ENCODE measurements at regions not wholly inside any gene's neighbourhood (a gene's known extent, or its start where the extent isn't known, plus 50 kb on each side); places are given as distances from the start of the nearest gene placed in this dataset.

DNA sequence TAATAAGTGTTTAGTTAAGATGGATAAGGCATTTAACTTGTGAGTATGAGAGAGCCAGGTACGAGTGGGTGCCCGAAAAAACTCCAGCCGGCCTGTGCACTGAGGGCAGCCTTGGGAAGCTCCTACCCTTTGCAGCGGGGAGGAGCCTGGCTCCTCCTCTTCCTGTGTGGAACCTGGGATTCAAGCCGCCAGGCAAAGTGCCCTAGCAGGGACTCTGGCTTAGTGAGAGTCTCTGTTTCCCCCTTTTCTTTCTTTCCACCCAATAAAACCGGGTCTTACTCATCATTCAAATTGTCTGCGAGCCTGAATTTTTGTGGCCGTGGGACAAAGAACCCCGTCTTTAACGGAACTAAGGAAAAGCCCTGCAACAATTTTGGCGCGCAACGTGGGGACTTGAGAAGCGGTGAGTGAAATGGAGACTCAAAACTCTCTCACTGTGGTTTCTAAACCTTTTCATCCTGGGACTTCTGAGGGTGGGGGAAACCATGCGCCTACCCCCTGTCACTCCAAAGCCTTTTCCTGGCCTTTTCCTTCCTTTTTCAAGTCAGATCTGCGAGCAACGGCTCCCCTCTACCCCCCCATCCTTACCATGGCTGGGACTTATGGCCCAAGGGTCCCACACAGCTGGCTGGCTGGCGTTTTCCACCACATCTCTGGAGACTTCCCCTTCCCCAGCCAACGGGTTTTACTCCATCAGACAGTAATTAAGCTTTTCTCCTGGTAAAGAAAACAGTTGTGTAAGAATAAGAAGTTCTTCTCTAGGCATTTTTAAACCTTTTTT is 535.7 kb upstream of the ACO1 start:
- TF ChIP-seq, protein P1, sequence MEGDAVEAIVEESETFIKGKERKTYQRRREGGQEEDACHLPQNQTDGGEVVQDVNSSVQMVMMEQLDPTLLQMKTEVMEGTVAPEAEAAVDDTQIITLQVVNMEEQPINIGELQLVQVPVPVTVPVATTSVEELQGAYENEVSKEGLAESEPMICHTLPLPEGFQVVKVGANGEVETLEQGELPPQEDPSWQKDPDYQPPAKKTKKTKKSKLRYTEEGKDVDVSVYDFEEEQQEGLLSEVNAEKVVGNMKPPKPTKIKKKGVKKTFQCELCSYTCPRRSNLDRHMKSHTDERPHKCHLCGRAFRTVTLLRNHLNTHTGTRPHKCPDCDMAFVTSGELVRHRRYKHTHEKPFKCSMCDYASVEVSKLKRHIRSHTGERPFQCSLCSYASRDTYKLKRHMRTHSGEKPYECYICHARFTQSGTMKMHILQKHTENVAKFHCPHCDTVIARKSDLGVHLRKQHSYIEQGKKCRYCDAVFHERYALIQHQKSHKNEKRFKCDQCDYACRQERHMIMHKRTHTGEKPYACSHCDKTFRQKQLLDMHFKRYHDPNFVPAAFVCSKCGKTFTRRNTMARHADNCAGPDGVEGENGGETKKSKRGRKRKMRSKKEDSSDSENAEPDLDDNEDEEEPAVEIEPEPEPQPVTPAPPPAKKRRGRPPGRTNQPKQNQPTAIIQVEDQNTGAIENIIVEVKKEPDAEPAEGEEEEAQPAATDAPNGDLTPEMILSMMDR (IDR thresholded peaks at IDR 0.05): no peak

DNA sequence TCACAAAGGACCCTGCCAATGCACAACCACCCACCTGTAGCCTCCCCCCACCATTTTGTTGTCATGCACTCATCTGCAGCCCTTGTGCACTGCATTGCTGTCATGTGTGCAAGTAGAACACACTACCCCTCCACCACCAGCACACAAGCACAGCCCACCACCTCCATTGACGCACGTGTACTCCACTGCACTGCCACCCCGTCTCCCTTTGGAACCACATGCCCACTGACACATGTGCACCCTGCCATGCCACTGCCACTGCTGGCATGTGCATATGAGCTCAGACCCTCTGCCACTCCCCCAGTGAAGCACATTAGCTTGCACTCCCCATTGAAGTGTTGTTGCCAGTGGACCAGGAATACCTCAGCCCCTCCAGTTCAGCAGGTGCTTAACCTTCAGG is 530.3 kb upstream of the ACO1 start:
- TF ChIP-seq, protein P1 (IDR thresholded peaks at IDR 0.05): no peak

DNA sequence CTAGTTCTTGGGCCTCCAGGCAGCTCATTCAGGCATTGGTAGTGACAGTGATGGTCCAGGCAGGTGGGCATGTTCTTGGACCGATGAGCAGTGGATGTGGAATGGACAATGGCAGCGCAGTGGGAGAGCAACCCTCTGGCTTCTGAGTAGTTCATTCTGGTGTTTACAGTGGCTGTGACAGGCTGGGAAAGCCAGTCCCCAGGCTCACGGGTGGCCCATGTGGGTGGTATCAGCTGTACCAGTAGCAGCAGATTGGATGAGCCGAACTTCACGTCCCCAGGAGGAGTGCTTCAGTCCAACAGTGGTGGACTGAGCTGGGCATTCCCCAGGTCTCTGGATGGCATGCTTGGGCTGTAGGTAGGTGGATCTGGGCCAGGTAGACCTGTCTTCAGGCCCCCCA is 515.6 kb upstream of the ACO1 start:
- TF ChIP-seq, protein P1 (IDR thresholded peaks at IDR 0.05): no peak

DNA sequence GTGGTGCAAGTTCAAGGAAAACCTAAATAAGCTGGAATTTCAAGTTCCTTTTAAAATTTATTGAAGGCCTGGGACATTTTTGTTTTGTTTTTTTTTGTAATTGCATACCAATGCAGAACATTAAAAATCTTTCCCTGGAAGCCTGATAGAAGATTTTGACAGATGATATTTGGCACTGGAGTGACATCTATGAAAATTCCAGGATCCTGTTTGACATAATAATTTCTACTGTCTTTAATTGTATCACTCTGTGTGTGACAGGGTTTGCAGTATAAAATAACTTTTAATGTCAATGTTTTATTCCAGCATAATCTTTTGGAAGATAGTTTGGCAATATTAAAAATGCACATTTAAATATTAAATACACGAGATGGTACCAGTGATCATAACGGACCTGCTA is 514.2 kb upstream of the ACO1 start:
- TF ChIP-seq, protein P1 (IDR thresholded peaks at IDR 0.05): no peak

DNA sequence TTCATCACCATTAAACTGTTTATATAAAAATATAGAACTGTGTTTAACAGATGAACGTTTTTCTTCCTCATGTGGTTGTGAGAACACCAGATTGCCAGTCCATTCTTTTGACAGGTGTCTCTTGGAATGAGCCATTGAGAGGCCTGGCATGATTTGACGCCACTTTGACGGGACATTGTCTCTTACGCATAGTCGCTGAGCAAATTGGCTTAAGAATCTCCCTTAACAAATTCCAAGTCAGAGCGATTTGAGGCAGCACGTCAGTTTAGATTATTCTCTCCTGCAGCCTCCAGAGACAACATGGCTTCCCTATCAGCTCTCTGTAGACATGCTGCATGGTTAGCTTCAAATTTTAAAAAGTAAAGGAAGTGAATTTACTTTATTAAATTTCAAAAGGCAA is 510.7 kb upstream of the ACO1 start:
- TF ChIP-seq, protein P1 (IDR thresholded peaks at IDR 0.05): no peak

DNA sequence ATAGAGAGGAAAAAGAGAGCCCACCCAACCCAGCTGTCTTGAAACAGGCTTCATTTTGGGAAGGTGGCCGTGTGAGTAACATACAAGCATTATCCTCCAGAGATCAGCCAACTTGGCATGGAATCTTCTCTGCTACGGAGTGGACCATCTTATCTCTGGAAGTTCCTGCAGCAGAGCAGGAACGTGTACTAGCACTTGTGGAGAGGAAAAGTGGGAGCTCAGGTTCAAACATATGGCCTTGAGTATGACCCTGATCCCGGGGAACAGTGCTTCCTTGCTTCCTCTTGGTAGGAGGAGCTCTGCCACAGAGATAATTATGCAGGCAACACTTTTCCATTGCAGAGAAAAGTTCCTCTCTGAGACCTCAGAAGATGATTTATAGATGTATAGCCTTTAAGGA is 490.4 kb upstream of the ACO1 start:
- TF ChIP-seq, protein P1 (IDR thresholded peaks at IDR 0.05): no peak

DNA sequence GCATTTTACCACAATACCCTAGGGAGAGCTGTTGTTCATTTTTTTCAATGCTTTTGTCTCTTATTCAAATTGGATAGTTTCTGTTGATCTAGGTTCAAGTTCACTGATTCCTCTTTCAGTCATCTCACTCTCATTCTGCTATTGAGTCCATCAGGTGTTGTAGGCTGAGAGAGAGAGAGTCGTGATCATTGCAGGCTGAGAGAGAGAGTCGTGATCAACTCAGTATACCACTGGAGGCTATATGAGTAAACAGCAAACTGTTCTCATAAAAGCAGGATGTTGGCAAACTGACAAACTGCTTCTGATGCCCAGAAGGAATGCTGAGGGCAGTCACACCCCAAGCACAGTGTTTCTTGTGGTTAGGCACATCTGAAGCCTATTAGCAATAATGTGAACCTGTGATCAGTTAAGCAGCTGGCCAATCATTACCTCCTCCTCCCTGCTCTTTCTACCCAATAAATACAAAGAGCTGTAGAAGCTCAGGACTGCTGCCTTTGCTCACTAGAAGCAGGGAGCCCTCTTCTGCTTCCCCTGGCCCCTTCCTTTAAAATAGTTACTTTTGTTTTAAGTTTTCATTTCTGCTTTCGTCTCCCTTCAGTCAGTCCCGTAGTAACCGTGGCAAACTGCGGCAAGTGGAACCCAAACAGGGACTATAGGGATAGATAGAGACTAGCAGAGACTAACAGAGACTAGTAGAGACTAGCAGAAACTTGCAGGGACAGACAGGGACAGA is 476.1 kb upstream of the ACO1 start:
- TF ChIP-seq, protein P1 (IDR thresholded peaks at IDR 0.05): no peak
